D341Med (cell line): ENCODE measurements at regions not wholly inside any gene's neighbourhood (a gene's known extent, or its start where the extent isn't known, plus 50 kb on each side); places are given as distances from the start of the nearest gene placed in this dataset.
A peak's percentile ranks its signal among the peaks of the same experiment; 100 is the strongest.

Source experiments
- DNase-seq: peaks from one replicate; pipeline ENCODE4 v3.0.0; 2012; ENCODE audit warnings: low spot score

- DNase-seq, result no peak
Measured at GRCh38 chr5:15206133-15206532, 293.8 kb upstream of the FBXL7 start.

GRCh38 chr5:15203376-15203775 lies 296.6 kb upstream of the FBXL7 start:
- no peak for DNase-seq

- DNase-seq, result no peak
Measured at GRCh38 chr5:15191012-15191411, 309.0 kb upstream of the FBXL7 start.

- DNase-seq, result no peak
Measured at GRCh38 chr5:15183520-15183919, 311.9 kb upstream of the ANKH start.

- DNase-seq, result no peak
Measured at GRCh38 chr5:15170173-15170572, 298.6 kb upstream of the ANKH start.

GRCh38 chr5:15168358-15168757 lies 296.8 kb upstream of the ANKH start:
- no peak for DNase-seq

GRCh38 chr5:15160091-15160490 lies 288.5 kb upstream of the ANKH start:
- no peak for DNase-seq

GRCh38 chr5:15159606-15160005 lies 288.0 kb upstream of the ANKH start:
- DNase-seq, result no peak

GRCh38 chr5:15142458-15142857 lies 270.9 kb upstream of the ANKH start:
- DNase-seq, result no peak

GRCh38 chr5:15137414-15137813 lies 265.8 kb upstream of the ANKH start:
- no peak for DNase-seq

- DNase-seq, result no peak
Measured at GRCh38 chr5:15135661-15136060, 264.1 kb upstream of the ANKH start.

GRCh38 chr5:15133456-15133965 lies 261.9 kb upstream of the ANKH start:
- DNase-seq, result no peak

- no peak for DNase-seq
Measured at GRCh38 chr5:15132816-15133405, 261.3 kb upstream of the ANKH start.

- DNase-seq, result no peak
Measured at GRCh38 chr5:15131909-15132308, 260.3 kb upstream of the ANKH start.

- no peak for DNase-seq
Measured at GRCh38 chr5:15124871-15125568, 253.4 kb upstream of the ANKH start.

- DNase-seq, result no peak
Measured at GRCh38 chr5:15124461-15124860, 252.9 kb upstream of the ANKH start.

- no peak for DNase-seq
Measured at GRCh38 chr5:15117688-15118087, 246.1 kb upstream of the ANKH start.

GRCh38 chr5:15116996-15117395 lies 245.4 kb upstream of the ANKH start:
- no peak for DNase-seq

- DNase-seq, result no peak
Measured at GRCh38 chr5:15106530-15107283, 235.1 kb upstream of the ANKH start.

- DNase-seq, result peak; percentile 55
Measured at GRCh38 chr5:15105799-15106393, 234.3 kb upstream of the ANKH start.

GRCh38 chr5:15103864-15104263 lies 232.3 kb upstream of the ANKH start:
- DNase-seq, result no peak

- DNase-seq, result no peak
Measured at GRCh38 chr5:15103130-15103529, 231.6 kb upstream of the ANKH start.

- no peak for DNase-seq
Measured at GRCh38 chr5:15097552-15097951, 226.0 kb upstream of the ANKH start.
